HepG2 (cell line): ENCODE measurements at regions not wholly inside any gene's neighbourhood (a gene's known extent, or its start where the extent isn't known, plus 50 kb on each side); places are given as distances from the start of the nearest gene placed in this dataset.
A peak's percentile ranks its signal among the peaks of the same experiment; 100 is the strongest.

Source experiments
- DNMT3B ChIP-seq: conservative IDR thresholded peaks from 2 replicates; pipeline ENCODE4 v1.6.1; 2016; ENCODE audit warnings: missing biosample characterization, control low read depth
- FLYWCH1 ChIP-seq: sonication (generic); formaldehyde crosslinking; IDR thresholded peaks from 2 replicates; pipeline ENCODE4 v1.8.1; 2023; ENCODE audit warnings: mild to moderate bottlenecking, missing genetic modification reagents
- GATAD1 ChIP-seq: IDR thresholded peaks from 2 replicates; pipeline ENCODE4 v1.6.1; 2016; ENCODE audit warnings: missing genetic modification reagents, missing compliant biosample characterization
- GLI4 ChIP-seq: sonication (generic); formaldehyde crosslinking; IDR thresholded peaks from 2 replicates; pipeline ENCODE4 v1.5.1; 2020; ENCODE audit warnings: missing genetic modification reagents, mild to moderate bottlenecking, moderate library complexity, borderline replicate concordance
- MEF2D ChIP-seq: sonication (generic); formaldehyde crosslinking; IDR thresholded peaks from 2 replicates; pipeline ENCODE4 v1.5.1; 2020; ENCODE audit warnings: mild to moderate bottlenecking, missing genetic modification reagents
- NCOA2 ChIP-seq: sonication (generic); formaldehyde crosslinking; IDR thresholded peaks from 2 replicates; pipeline ENCODE4 v1.8.0; 2022; ENCODE audit warnings: inconsistent platforms
- POGZ ChIP-seq: sonication (generic); formaldehyde crosslinking; IDR thresholded peaks from 2 replicates; pipeline ENCODE4 v1.4.0; 2020; ENCODE audit warnings: mild to moderate bottlenecking, missing genetic modification reagents
- POLR2AphosphoS2 ChIP-seq: IDR thresholded peaks from 2 replicates; pipeline ENCODE4 v1.6.1; 2011; ENCODE audit warnings: low read depth, low read length, improper control_type of control experiment
- ZFP37 ChIP-seq: sonication (generic); formaldehyde crosslinking; IDR thresholded peaks from 2 replicates; pipeline ENCODE4 v1.4.0; 2020; ENCODE audit warnings: missing genetic modification reagents, borderline replicate concordance
- ZNF205 ChIP-seq: IDR thresholded peaks from 2 replicates; pipeline ENCODE4 v1.6.1; 2018; ENCODE audit warnings: missing biosample characterization, missing genetic modification reagents
- ZNF577 ChIP-seq: sonication (generic); formaldehyde crosslinking; IDR thresholded peaks from 2 replicates; pipeline ENCODE4 v1.4.0; 2020; ENCODE audit warnings: mild to moderate bottlenecking, low read depth, missing genetic modification reagents, borderline replicate concordance
- ZSCAN12 ChIP-seq: sonication (generic); formaldehyde crosslinking; IDR thresholded peaks from 2 replicates; pipeline ENCODE4 v1.9.0; 2021; ENCODE audit warnings: mild to moderate bottlenecking, missing genetic modification reagents
- TF ChIP-seq, protein P1 (sequence below): sonication (generic); formaldehyde crosslinking; IDR thresholded peaks from 2 replicates; pipeline ENCODE4 v1.9.0; 2021; ENCODE audit warnings: missing genetic modification reagents, borderline replicate concordance
- TF ChIP-seq, protein P2 (sequence below): sonication (generic); formaldehyde crosslinking; IDR thresholded peaks from 2 replicates; pipeline ENCODE4 v1.9.0; 2021; ENCODE audit warnings: missing genetic modification reagents, mild to moderate bottlenecking, borderline replicate concordance
- TF ChIP-seq, protein P3 (sequence below): sonication (generic); formaldehyde crosslinking; IDR thresholded peaks from 2 replicates; pipeline ENCODE4 v1.8.1; 2023; ENCODE audit warnings: mild to moderate bottlenecking, inconsistent platforms, moderate library complexity, missing genetic modification reagents, borderline replicate concordance
- TF ChIP-seq, protein P4 (sequence below): sonication (generic); formaldehyde crosslinking; IDR thresholded peaks from one replicate; pipeline ENCODE4 v1.5.1; 2020; ENCODE audit warnings: mild to moderate bottlenecking, missing genetic modification reagents; ENCODE audit errors: not compliant biosample characterization

DNA sequence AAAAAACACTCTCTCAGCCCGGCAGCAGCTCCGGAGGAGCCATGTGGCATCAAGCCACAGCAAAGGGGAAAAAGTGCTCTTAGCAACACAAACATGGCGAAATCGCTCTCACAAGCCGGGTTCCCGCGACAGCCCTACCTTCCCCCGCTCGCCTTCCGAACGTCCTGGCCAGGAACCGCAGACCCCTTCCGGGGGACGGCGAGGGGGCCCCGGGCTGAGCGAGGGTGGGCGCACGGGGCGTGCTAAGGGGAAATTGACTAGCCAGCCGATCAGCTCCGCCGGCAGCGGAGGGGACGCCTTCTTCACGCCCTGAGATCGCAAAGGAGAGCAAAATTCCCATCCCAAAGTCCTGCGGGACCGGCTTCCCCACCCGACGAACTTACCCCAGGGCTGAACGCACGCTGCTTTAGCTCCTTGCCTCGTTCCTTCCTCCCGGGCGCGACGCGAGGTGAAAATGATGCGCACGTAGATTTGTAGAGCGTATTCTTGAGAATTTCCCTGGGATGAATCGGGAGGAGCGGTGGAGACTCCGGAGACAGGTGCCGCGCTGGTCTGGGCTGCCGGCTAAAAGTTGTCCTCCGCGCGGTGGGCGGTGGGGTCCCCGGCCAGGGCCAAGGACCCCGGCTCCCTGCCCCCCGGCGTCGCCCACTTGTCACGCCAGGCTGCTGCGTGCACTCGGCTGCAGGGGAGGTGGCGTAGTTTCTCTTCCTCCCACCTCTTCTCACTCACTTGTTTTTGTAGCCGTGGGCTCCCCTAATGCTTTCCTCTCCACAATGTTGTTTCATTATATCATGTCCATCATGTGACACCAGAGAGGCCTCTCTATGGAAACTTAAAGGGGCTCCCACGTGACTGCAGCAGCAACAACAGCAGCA is 220.1 kb upstream of the MKLN1 start (continued):
- TF ChIP-seq, protein P1, sequence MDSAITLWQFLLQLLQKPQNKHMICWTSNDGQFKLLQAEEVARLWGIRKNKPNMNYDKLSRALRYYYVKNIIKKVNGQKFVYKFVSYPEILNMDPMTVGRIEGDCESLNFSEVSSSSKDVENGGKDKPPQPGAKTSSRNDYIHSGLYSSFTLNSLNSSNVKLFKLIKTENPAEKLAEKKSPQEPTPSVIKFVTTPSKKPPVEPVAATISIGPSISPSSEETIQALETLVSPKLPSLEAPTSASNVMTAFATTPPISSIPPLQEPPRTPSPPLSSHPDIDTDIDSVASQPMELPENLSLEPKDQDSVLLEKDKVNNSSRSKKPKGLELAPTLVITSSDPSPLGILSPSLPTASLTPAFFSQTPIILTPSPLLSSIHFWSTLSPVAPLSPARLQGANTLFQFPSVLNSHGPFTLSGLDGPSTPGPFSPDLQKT (CRISPR knock-in tag): no peak
- TF ChIP-seq ZSCAN12 (CRISPR knock-in tag) (no peak), ZNF577 (no peak), FLYWCH1 (CRISPR knock-in tag) (peak; percentile 74; the same call in 1 of the 2 replicates), POGZ (CRISPR knock-in tag) (no peak; the same call in 1 of the 2 replicates), POLR2AphosphoS2 (no peak), GLI4 (CRISPR knock-in tag) (0 out of 2 replicates have a peak, but pooled peaks have one; percentile 42), MEF2D (CRISPR knock-in tag) (peak; percentile 33; the same call in 1 of the 2 replicates), ZFP37 (no peak), DNMT3B (CRISPR knock-in tag) (0 out of 2 replicates have a peak, but pooled peaks have one; percentile 25), NCOA2 (no peak; the same call in 1 of the 2 replicates), ZNF205 (no peak), GATAD1 (CRISPR knock-in tag) (0 out of 2 replicates have a peak, but pooled peaks have one; percentile 33)
- TF ChIP-seq, protein P2, sequence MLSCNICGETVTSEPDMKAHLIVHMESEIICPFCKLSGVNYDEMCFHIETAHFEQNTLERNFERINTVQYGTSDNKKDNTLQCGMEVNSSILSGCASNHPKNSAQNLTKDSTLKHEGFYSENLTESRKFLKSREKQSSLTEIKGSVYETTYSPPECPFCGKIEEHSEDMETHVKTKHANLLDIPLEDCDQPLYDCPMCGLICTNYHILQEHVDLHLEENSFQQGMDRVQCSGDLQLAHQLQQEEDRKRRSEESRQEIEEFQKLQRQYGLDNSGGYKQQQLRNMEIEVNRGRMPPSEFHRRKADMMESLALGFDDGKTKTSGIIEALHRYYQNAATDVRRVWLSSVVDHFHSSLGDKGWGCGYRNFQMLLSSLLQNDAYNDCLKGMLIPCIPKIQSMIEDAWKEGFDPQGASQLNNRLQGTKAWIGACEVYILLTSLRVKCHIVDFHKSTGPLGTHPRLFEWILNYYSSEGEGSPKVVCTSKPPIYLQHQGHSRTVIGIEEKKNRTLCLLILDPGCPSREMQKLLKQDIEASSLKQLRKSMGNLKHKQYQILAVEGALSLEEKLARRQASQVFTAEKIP: no peak
- TF ChIP-seq, protein P3, sequence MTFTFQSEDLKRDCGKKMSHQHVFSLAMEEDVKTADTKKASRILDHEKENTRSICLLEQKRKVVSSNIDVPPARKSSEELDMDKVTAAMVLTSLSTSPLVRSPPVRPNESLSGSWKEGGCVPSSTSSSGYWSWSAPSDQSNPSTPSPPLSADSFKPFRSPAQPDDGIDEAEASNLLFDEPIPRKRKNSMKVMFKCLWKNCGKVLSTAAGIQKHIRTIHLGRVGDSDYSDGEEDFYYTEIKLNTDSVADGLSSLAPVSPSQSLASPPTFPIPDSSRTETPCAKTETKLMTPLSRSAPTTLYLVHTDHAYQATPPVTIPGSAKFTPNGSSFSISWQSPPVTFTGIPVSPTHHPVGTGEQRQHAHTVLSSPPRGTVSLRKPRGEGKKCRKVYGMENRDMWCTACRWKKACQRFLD (CRISPR knock-in tag): peak; percentile 32; the same call in 1 of the 2 replicates
- TF ChIP-seq, protein P4, sequence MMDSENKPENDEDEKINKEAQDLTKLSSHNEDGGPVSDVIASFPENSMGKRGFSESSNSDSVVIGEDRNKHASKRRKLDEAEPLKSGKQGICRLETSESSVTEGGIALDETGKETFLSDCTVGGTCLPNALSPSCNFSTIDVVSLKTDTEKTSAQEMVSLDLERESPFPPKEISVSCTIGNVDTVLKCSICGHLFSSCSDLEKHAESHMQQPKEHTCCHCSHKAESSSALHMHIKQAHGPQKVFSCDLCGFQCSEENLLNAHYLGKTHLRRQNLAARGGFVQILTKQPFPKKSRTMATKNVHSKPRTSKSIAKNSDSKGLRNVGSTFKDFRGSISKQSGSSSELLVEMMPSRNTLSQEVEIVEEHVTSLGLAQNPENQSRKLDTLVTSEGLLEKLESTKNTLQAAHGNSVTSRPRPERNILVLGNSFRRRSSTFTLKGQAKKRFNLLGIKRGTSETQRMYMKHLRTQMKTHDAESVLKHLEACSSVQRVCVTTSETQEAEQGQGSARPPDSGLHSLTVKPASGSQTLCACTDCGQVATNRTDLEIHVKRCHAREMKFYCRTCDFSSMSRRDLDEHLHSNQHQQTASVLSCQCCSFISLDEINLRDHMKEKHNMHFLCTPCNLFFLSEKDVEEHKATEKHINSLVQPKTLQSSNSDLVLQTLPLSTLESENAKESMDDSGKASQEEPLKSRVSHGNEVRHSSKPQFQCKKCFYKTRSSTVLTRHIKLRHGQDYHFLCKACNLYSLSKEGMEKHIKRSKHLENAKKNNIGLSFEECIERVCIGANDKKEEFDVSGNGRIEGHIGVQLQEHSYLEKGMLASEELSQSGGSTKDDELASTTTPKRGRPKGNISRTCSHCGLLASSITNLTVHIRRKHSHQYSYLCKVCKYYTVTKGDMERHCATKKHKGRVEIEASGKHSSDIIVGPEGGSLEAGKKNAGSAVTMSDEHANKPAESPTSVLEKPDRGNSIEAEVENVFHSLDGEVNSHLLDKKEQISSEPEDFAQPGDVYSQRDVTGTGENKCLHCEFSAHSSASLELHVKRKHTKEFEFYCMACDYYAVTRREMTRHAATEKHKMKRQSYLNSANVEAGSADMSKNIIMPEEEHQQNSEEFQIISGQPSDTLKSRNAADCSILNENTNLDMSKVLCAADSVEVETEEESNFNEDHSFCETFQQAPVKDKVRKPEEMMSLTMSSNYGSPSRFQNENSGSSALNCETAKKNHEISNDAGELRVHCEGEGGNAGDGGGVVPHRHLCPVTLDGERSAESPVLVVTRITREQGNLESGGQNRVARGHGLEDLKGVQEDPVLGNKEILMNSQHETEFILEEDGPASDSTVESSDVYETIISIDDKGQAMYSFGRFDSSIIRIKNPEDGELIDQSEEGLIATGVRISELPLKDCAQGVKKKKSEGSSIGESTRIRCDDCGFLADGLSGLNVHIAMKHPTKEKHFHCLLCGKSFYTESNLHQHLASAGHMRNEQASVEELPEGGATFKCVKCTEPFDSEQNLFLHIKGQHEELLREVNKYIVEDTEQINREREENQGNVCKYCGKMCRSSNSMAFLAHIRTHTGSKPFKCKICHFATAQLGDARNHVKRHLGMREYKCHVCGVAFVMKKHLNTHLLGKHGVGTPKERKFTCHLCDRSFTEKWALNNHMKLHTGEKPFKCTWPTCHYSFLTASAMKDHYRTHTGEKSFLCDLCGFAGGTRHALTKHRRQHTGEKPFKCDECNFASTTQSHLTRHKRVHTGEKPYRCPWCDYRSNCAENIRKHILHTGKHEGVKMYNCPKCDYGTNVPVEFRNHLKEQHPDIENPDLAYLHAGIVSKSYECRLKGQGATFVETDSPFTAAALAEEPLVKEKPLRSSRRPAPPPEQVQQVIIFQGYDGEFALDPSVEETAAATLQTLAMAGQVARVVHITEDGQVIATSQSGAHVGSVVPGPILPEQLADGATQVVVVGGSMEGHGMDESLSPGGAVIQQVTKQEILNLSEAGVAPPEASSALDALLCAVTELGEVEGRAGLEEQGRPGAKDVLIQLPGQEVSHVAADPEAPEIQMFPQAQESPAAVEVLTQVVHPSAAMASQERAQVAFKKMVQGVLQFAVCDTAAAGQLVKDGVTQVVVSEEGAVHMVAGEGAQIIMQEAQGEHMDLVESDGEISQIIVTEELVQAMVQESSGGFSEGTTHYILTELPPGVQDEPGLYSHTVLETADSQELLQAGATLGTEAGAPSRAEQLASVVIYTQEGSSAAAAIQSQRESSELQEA: peak; percentile 67
